ENCODE measurements at regions not wholly inside any gene's neighbourhood (a gene's known extent, or its start where the extent isn't known, plus 50 kb on each side); places are given as distances from the start of the nearest gene placed in this dataset.
A peak's percentile ranks its signal among the peaks of the same experiment; 100 is the strongest.

- no peak for DNase-seq (ENCODE audit: low read depth)
Measured at GRCh38 chr13:85287528-85287927, 511.7 kb downstream of the SLITRK6 start.

DNA sequence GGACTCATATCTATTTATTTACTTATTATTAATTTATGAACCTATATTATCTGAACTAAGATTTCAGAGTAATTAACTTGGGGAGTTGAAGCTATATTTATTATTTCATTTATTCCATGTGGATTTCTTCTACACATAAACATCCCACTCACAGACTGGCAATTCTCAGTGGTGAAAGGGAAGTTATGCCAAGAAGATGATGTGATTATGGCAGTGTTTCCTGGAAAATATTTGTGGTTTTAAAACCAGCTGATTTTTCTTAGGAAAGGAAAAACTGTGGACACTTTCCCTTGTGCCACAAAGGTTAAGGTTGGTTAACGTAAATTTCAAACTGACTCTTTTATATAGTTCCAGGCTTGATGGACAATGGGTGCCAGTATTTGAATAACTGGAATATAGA lies 513.1 kb downstream of the SLITRK6 start:
- no peak for DNase-seq (ENCODE audit: low read depth)

DNA sequence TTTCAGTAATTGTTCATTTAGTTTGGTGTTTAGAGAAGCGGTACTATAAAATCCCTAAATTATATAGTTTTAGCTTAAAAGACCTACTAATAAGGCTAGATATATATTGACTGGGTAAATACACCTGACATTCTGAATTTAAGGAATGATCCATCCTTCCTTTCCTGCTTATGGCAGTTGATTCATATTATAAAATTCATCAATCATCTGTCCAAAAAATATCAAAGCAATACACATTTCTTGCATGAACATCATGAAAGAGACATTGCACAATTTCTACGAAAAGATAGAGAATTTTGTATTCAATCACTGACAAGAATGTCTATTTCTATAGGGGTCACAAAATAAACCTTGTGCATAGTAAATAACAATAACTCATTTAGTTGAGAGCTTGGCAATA lies 514.9 kb downstream of the SLITRK6 start:
- DNase-seq (ENCODE audit: low read depth): no peak

DNA sequence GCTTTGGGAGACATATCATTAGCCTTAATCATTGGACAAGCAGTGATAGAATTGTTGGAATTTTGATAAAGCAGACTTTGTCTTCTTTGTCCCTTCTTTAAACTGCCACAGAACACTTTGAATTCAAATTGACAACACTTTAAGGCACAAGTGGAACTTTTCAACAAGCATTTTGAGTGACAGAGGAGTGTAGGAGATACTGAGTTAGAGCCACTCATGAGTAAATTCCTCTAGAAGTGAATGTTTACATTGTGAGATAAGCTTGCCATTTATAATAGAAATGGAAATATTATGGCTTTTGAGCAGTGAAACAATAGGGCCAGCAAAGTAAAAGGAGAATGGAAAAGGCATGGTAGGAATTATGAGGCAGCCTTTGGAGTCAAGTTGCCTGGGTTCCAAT lies 515.8 kb downstream of the SLITRK6 start:
- no peak for DNase-seq (ENCODE audit: low read depth)

DNA sequence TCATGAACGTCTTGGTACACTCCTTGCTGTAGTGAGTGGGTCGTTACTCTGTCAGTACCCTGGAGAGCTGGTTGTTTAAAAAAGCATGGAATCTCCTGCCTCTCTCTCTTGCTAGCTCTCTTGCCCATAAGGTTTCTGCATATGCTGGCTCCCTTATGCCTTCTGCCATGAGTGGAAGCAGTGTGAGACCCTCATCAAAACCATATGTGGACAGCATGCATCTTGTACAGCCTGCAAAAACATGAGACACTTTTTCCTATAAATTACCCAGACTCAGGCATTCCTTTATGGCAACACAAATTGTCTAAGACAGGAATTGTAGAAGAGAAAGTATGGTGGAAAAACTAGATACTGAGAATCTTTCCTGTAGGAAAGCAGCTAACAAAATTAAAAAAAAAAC lies 516.3 kb downstream of the SLITRK6 start:
- DNase-seq (ENCODE audit: low read depth): no peak

DNA sequence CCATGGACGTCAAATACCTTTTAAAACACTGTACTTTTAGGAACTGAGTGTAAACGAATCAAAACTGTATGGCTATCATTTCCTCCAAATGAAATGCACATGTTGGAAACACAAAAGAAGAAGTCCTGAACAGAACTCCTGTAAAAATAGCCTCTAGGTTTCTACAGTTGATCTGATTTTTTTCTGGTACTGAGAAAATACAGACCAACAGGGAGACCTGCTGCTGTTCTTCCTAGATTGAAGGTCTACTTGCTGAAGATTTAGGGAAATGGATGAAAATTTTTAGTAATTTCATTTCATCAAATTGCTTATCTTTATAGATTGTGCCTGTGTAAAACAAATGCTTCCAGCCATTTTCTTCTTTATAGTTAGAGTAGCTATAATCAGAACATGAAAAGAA lies 520.4 kb downstream of the SLITRK6 start:
- no peak for DNase-seq (ENCODE audit: low read depth)

DNA sequence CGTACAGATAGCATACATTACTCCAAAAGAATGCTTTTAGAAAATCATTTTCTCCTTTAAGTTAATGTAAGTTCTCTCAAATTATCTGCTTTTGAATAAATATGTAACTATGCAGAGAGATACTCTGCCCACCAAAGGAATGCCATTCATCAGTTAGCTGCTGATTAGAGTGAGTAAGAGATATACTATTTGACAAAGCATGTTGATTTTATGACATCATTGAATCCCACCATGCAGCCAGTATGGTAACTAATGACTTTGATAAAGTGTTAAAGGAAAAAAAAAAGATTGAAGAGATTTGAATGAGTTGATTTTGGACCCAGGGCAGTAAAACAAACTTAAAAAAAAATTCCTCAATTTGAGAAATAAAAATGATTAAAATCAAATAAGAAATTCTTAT lies 521.5 kb downstream of the SLITRK6 start:
- peak; percentile 35 for DNase-seq (ENCODE audit: low read depth)

GRCh38 chr13:85266771-85267170 lies 532.4 kb downstream of the SLITRK6 start:
- no peak for DNase-seq (ENCODE audit: low read depth)

DNA sequence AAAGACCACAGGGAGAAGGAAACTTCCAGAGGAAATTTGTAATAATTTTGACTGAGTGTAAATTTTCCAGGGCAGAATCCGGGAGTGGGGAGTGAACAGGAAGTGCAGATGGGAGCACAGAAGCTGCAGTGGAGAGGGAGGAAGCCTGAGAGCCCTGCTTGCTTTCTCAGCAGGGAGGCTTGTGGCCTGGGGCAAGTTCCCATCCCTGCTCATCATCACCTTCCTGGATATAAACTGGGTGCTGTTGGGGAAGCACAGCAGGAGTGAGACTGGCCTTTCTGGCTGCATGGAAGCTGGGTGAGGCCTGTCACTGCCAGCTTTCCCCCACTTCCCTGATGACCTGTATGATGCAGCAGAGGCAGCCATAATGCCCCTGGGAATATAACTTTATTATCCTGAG lies 532.9 kb downstream of the SLITRK6 start:
- no peak for DNase-seq (ENCODE audit: low read depth)

DNA sequence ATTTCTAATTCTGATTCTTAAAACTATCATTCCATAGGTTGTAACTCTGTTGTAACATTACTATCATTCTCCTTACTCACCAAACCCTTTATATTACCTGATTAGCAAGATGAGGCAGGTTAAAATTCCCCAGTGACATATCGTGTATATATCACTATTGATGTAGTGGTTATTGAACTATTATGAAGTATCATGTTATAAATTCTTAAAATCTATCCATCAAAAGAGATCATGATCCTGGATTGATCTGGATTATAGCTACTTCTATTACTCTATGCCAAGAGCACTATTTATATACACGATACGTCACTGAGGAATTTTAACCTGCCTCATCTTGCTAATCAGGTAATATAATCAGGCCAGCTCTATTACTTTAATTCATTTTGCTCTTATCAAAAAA lies 533.9 kb downstream of the SLITRK6 start:
- DNase-seq (ENCODE audit: low read depth): no peak

GRCh38 chr13:85262499-85262898 lies 536.7 kb downstream of the SLITRK6 start:
- no peak for DNase-seq (ENCODE audit: low read depth)

GRCh38 chr13:85261757-85262346 lies 537.4 kb downstream of the SLITRK6 start:
- DNase-seq (ENCODE audit: low read depth): no peak

GRCh38 chr13:85260896-85261295 lies 538.3 kb downstream of the SLITRK6 start:
- no peak for DNase-seq (ENCODE audit: low read depth)

- no peak for DNase-seq (ENCODE audit: low read depth)
Measured at GRCh38 chr13:85255978-85256377, 543.2 kb downstream of the SLITRK6 start.

DNA sequence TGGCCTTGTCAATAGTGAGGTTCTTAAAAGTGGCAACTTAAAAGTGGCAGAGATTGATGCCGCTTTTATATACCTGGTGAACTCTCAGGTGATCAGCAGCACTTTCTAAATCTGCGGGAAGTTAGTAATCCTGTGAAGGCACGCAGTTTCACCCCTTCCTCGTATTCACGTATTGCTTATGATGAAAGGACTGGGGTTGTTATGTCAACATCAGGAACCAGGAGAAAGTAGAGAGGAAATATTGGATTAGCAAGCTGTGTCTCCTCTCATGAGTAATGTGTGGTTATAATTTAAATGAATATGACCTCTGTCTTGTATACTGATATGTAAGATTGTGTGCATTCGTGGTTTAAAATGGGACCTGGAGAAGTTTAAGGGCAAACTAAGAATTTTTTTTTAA lies 544.6 kb downstream of the SLITRK6 start:
- DNase-seq (ENCODE audit: low read depth): no peak

- no peak for DNase-seq (ENCODE audit: low read depth)
Measured at GRCh38 chr13:85249151-85249550, 550.1 kb downstream of the SLITRK6 start.

GRCh38 chr13:85247780-85248179 lies 551.4 kb downstream of the SLITRK6 start:
- no peak for DNase-seq (ENCODE audit: low read depth)

GRCh38 chr13:85243831-85244230 lies 555.4 kb downstream of the SLITRK6 start:
- DNase-seq (ENCODE audit: low read depth): no peak

DNA sequence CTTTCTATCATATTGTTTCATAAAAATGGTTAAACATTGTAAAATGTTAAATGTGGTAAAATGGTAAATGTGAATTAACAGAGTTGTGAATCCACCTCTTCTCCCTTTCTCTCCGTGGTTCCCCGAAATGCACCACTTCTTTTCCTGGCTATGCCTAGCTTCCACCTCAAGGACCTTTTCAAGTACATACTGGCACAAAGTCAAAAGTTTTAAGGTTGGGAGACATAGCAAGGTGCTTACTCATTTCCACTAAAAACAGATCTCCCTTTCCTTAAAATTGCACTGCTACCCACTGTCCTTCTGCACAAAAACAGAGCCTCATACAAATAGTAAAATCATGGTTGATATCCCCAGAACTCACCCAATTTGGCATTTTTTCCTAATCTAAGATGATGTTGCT lies 558.2 kb downstream of the SLITRK6 start:
- no peak for DNase-seq (ENCODE audit: low read depth)

- DNase-seq (ENCODE audit: low read depth): peak; percentile 11
Measured at GRCh38 chr13:85236413-85236812, 562.8 kb downstream of the SLITRK6 start.

DNA sequence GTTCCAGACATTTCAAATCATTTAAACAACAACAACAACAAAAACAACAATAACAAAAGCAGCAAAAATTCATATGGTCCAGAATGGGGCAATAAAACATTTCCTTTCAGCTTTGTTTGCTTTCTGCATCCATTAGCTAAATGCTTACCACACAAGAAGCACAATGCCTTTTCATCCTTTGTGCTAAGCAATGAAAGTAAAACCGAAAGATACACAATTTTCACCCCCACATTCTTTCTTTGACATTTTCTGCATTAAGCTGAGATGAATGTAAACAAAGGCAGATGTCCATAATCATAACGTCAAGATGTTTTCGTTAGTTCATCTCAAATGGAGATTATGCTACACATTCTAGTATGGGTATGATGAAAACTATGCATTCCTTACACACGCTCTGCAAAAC lies 568.5 kb downstream of the SLITRK6 start:
- DNase-seq (ENCODE audit: low read depth): no peak

DNA sequence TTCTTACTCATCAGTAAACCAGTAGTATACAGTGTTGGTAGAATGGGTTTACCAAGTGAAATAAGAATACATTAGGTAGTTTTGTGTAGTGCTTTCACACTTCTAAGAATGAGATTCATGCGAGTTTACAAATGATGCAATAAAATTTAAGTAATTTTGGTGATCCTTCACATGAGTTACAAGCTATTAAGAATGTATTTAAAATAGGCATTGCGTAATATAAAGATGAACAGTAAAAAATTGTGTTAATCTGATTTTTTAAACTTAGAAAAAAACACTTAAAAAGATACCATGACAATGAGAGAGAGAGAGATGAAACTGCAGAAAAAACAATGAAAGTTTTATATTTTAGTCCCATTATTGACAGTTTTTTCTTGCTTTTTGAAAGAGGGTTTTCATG lies 570.5 kb downstream of the SLITRK6 start:
- DNase-seq (ENCODE audit: low read depth): no peak

DNA sequence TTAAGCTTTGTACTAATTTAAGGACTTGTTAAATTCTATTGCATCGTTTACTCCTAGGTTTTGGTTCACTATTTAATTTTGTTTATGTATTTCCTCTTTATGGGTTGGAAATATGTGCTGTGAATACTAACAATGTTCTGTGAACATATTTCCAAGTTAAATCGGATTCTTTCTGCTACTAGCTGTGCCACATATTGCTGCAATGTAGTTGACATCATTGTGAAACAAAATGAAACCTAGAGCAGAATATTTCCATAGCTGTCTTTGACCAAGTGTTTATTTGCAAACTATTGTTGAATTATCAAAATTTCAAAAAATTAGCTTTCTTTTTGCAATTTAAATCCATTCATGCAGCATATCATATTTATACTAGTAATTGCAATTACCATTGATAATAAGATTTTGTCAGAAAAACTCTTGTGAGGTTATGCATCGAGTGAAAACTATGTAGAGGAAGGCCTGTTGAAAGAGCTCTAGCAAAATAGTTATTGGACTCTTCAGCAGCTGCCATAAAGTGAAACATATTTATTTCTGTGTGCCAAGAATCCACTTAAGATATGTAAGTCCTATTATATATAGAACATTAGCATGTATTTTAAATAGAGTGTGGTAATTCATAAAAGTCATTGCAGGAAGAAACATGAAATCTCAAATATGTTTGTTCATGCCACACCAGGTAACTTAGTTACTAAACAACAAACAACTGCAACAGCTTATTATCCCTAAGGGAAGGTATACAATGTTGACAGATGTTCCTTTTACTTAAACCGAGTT lies 575.1 kb downstream of the SLITRK6 start:
- no peak for DNase-seq (ENCODE audit: low read depth)

DNA sequence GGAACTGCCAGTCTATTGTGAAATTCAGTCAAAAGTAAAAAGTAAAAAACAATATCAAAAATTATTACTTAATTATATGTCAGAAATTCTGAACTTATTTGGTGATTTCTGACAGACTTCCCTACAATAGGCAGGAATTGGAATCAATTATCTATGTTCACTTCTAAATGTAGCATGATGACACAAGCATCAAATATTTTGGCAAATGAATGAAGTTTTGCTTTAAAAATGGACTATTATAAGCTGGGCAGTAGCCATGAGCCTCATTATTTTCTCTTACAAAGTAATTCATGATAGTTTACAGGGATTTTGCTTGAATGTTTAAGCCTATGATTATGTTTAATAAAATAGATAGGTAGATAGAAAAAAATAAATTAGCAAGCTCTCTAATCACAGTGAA lies 582.6 kb downstream of the SLITRK6 start:
- no peak for DNase-seq (ENCODE audit: low read depth)
